ENCODE measurements at regions not wholly inside any gene's neighbourhood (a gene's known extent, or its start where the extent isn't known, plus 50 kb on each side); places are given as distances from the start of the nearest gene placed in this dataset.

DNA sequence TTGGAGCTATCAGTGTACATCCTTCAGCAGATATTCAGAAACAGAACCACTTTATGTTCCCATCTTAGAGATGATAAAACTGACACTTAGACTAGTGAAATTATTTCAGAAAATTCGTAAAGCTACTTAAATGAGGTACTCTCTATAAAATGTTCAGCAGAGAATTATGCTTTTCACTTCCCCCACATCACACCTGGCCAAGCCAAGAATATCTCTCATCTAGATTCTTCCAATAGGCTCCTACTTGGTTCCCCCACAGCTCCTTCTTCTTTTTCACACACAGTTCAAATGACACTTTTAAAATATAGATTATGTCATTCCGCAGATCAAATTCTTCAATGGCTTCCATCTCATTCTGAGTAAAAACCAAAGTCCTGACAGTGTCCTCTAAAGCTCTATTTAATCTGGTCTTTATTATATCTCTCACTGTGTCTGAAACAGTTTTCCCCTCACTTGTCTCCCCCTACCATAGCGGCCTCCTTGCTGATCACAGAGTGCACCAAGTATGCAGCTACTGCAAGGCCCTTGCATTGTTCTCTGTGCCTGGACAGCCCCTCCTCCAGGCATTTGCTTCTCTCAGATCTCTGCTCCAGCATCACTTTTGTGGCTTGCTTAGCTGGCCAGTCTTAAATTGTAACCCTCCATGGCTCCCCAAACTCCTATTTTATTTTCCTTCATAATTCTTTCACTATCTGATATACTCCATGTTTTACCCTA, 736.8 kb upstream of the USP15 start:
- H3K27ac ChIP-seq (ENCODE audit: low read depth, low read length): no peak overlapping the region
- WGBS (ENCODE audit: insufficient coverage): 72% methylated on average over 2 of the region's 3 CpGs
- H3K9me3 ChIP-seq (ENCODE audit: control insufficient read depth, insufficient read depth, low read length): no peaks in the 10 kb centered on the region
- H3K36me3 ChIP-seq (ENCODE audit: control insufficient read depth, insufficient read depth, low read length): no peaks in the 10 kb centered on the region
- DNase-seq (ENCODE audit: low read depth in 4 of 6, low spot score in 6 of 6): no peak
- H3K4me1 ChIP-seq (ENCODE audit: control insufficient read depth, insufficient read depth, low read length): no peaks in the 10 kb centered on the region
- H3K27me3 ChIP-seq (ENCODE audit: control insufficient read depth, insufficient read depth, low read length): no peaks in the 10 kb centered on the region
- no peak overlapping the region for H3K4me3 ChIP-seq (ENCODE audit: low read depth, low read length)

DNA sequence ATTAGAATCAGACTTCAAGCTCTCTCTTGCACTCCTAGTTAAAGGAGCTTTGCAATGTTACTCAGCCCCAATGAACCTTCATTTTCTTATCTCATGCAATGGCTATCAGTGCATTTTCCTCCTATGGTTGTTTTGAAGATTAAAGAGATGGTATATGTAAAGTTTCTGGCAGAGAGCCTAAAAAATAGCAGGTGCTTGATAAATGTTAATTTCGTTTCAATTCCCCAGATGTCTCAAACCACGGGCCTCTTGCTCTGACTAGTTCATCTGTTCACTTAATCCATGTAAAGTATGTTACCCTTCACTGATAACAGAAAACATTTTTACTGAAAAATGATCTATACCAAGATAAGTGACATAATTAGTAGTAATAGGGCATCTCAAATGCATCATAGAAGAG, 735.4 kb upstream of the USP15 start:
- H3K9me3 ChIP-seq (ENCODE audit: control insufficient read depth, insufficient read depth, low read length): no peaks in the 10 kb centered on the region
- H3K27me3 ChIP-seq (ENCODE audit: control insufficient read depth, insufficient read depth, low read length): no peaks in the 10 kb centered on the region
- no peak overlapping the region for H3K27ac ChIP-seq (ENCODE audit: low read depth, low read length)
- H3K4me1 ChIP-seq (ENCODE audit: control insufficient read depth, insufficient read depth, low read length): no peaks in the 10 kb centered on the region
- DNase-seq (ENCODE audit: low read depth in 4 of 6, low spot score in 6 of 6): no peak
- no peaks in the 10 kb centered on the region for H3K36me3 ChIP-seq (ENCODE audit: control insufficient read depth, insufficient read depth, low read length)
- WGBS (ENCODE audit: insufficient coverage): no CpG with 5 or more reads among the region's 2 CpGs
- H3K4me3 ChIP-seq (ENCODE audit: low read depth, low read length): no peak overlapping the region

- H3K4me1 ChIP-seq (ENCODE audit: control insufficient read depth, insufficient read depth, low read length): no peaks in the 10 kb centered on the region
- no peaks in the 10 kb centered on the region for H3K9me3 ChIP-seq (ENCODE audit: control insufficient read depth, insufficient read depth, low read length)
- DNase-seq (ENCODE audit: low read depth in 4 of 6, low spot score in 6 of 6): no peak
- H3K27ac ChIP-seq (ENCODE audit: low read depth, low read length): no peak overlapping the region
- no peaks in the 10 kb centered on the region for H3K36me3 ChIP-seq (ENCODE audit: control insufficient read depth, insufficient read depth, low read length)
- no peaks in the 10 kb centered on the region for H3K27me3 ChIP-seq (ENCODE audit: control insufficient read depth, insufficient read depth, low read length)
- no peak overlapping the region for H3K4me3 ChIP-seq (ENCODE audit: low read depth, low read length)
- 100% methylated on average over 2 of the region's 3 CpGs for WGBS (ENCODE audit: insufficient coverage)
Observed at GRCh38 chr12:61525331-61525730, 734.9 kb upstream of the USP15 start.

- no peaks in the 10 kb centered on the region for H3K36me3 ChIP-seq (ENCODE audit: control insufficient read depth, insufficient read depth, low read length)
- no peak overlapping the region for H3K27ac ChIP-seq (ENCODE audit: low read depth, low read length)
- H3K27me3 ChIP-seq (ENCODE audit: control insufficient read depth, insufficient read depth, low read length): no peaks in the 10 kb centered on the region
- no peaks in the 10 kb centered on the region for H3K4me1 ChIP-seq (ENCODE audit: control insufficient read depth, insufficient read depth, low read length)
- DNase-seq (ENCODE audit: low read depth in 4 of 6, low spot score in 6 of 6): no peak
- H3K9me3 ChIP-seq (ENCODE audit: control insufficient read depth, insufficient read depth, low read length): no peaks in the 10 kb centered on the region
- no peak overlapping the region for H3K4me3 ChIP-seq (ENCODE audit: low read depth, low read length)
Observed at GRCh38 chr12:61530456-61530855, 729.7 kb upstream of the USP15 start.

DNA sequence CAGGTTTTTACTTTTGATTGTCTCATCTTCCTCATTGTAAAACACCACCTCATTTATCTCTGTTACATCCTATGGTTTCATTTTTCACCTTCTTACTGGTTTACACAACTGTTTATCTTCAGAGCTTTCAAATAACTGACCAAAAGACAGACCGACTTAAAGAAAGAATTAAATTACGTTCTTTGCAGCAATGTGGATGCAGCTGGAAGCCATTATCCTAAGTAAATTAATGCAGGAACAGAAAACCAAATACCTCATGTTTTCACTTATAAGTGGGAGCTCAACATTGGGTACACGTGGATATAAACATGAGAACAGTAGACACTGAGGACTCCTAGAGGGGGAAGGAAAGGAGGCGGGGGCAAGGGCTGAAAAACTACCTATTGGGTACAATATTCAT, 729.0 kb upstream of the USP15 start:
- no peak for DNase-seq (ENCODE audit: low read depth in 4 of 6, low spot score in 6 of 6)
- no CpG with 5 or more reads among the region's 4 CpGs for WGBS (ENCODE audit: insufficient coverage)
- H3K27me3 ChIP-seq (ENCODE audit: control insufficient read depth, insufficient read depth, low read length): no peaks in the 10 kb centered on the region
- H3K4me1 ChIP-seq (ENCODE audit: control insufficient read depth, insufficient read depth, low read length): no peaks in the 10 kb centered on the region
- H3K36me3 ChIP-seq (ENCODE audit: control insufficient read depth, insufficient read depth, low read length): no peaks in the 10 kb centered on the region
- no peak overlapping the region for H3K4me3 ChIP-seq (ENCODE audit: low read depth, low read length)
- no peaks in the 10 kb centered on the region for H3K9me3 ChIP-seq (ENCODE audit: control insufficient read depth, insufficient read depth, low read length)
- no peak overlapping the region for H3K27ac ChIP-seq (ENCODE audit: low read depth, low read length)

GRCh38 chr12:61536117-61536516, 724.1 kb upstream of the USP15 start:
- no peaks in the 10 kb centered on the region for H3K9me3 ChIP-seq (ENCODE audit: control insufficient read depth, insufficient read depth, low read length)
- no peaks in the 10 kb centered on the region for H3K36me3 ChIP-seq (ENCODE audit: control insufficient read depth, insufficient read depth, low read length)
- no peak overlapping the region for H3K4me3 ChIP-seq (ENCODE audit: low read depth, low read length)
- 100% methylated on average over 1 of the region's 3 CpGs for WGBS (ENCODE audit: insufficient coverage)
- no peaks in the 10 kb centered on the region for H3K4me1 ChIP-seq (ENCODE audit: control insufficient read depth, insufficient read depth, low read length)
- no peak for DNase-seq (ENCODE audit: low read depth in 4 of 6, low spot score in 6 of 6)
- no peaks in the 10 kb centered on the region for H3K27me3 ChIP-seq (ENCODE audit: control insufficient read depth, insufficient read depth, low read length)
- no peak overlapping the region for H3K27ac ChIP-seq (ENCODE audit: low read depth, low read length)

DNA sequence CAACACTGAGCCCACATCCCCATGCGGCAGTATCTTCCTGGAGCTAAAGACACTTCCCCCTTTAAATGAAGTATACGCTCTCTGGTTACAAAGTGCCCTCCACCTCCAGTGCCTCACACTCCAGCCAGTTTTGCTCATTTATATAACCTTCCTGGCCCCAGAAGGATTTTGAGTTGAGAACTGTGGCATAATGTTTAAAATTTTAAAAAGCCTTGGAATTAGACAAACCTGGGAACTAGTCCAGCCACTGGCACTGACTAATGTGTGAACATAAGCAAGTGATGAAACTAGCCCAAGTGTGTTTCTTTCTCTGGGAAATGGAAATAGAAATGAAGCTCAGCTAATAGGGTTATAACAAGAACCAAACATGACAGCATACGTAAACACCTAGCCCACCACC, 723.7 kb upstream of the USP15 start:
- H3K4me3 ChIP-seq (ENCODE audit: low read depth, low read length): no peak overlapping the region
- no peaks in the 10 kb centered on the region for H3K9me3 ChIP-seq (ENCODE audit: control insufficient read depth, insufficient read depth, low read length)
- H3K4me1 ChIP-seq (ENCODE audit: control insufficient read depth, insufficient read depth, low read length): no peaks in the 10 kb centered on the region
- H3K27ac ChIP-seq (ENCODE audit: low read depth, low read length): no peak overlapping the region
- 100% methylated on average over 1 of the region's 3 CpGs for WGBS (ENCODE audit: insufficient coverage)
- H3K36me3 ChIP-seq (ENCODE audit: control insufficient read depth, insufficient read depth, low read length): no peaks in the 10 kb centered on the region
- H3K27me3 ChIP-seq (ENCODE audit: control insufficient read depth, insufficient read depth, low read length): no peaks in the 10 kb centered on the region
- DNase-seq (ENCODE audit: low read depth in 4 of 6, low spot score in 6 of 6): peak in 2 of 6 donors; percentile 12 to 95

- Histone ChIP-seq H3K36me3 (ENCODE audit: control insufficient read depth, insufficient read depth, low read length) (no peaks in the 10 kb centered on the region), H3K9me3 (ENCODE audit: control insufficient read depth, insufficient read depth, low read length) (no peaks in the 10 kb centered on the region), H3K4me1 (ENCODE audit: control insufficient read depth, insufficient read depth, low read length) (no peaks in the 10 kb centered on the region), H3K4me3 (ENCODE audit: low read depth, low read length) (no peak overlapping the region), H3K27ac (ENCODE audit: low read depth, low read length) (no peak overlapping the region), H3K27me3 (ENCODE audit: control insufficient read depth, insufficient read depth, low read length) (no peaks in the 10 kb centered on the region)
- no CpG with 5 or more reads among the region's 2 CpGs for WGBS (ENCODE audit: insufficient coverage)
- no peak for DNase-seq (ENCODE audit: low read depth in 4 of 6, low spot score in 6 of 6)
Observed at GRCh38 chr12:61538951-61539350, 721.3 kb upstream of the USP15 start.

GRCh38 chr12:61542551-61542950, 717.7 kb upstream of the USP15 start:
- H3K9me3 ChIP-seq (ENCODE audit: control insufficient read depth, insufficient read depth, low read length): no peaks in the 10 kb centered on the region
- no peaks in the 10 kb centered on the region for H3K4me1 ChIP-seq (ENCODE audit: control insufficient read depth, insufficient read depth, low read length)
- 73% methylated on average over 2 of the region's 3 CpGs for WGBS (ENCODE audit: insufficient coverage)
- no peaks in the 10 kb centered on the region for H3K36me3 ChIP-seq (ENCODE audit: control insufficient read depth, insufficient read depth, low read length)
- DNase-seq (ENCODE audit: low read depth in 4 of 6, low spot score in 6 of 6): no peak
- H3K27ac ChIP-seq (ENCODE audit: low read depth, low read length): no peak overlapping the region
- no peak overlapping the region for H3K4me3 ChIP-seq (ENCODE audit: low read depth, low read length)
- no peaks in the 10 kb centered on the region for H3K27me3 ChIP-seq (ENCODE audit: control insufficient read depth, insufficient read depth, low read length)

DNA sequence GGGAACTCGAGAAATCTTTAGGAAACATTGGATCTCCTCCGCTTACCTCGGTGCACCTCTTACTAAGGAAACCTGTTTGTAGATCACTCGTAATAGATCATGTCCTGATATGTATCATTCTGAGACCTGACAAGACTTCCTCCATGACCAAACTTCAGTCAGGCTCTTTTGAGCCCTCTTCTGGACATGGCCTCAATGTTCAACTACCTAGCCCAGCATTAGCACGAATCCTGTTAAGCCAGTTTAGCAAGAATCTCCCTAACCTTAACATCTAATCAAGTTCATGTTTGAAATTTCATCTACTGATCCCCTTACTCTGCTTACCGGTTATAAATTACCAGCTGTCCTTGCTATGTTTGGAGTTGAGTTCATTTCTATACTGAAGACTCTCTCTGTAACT, 713.9 kb upstream of the USP15 start:
- DNase-seq (ENCODE audit: low read depth in 4 of 6, low spot score in 6 of 6): no peak
- Histone ChIP-seq H3K4me1 (ENCODE audit: control insufficient read depth, insufficient read depth, low read length) (no peaks in the 10 kb centered on the region), H3K4me3 (ENCODE audit: low read depth, low read length) (no peak overlapping the region), H3K9me3 (ENCODE audit: control insufficient read depth, insufficient read depth, low read length) (no peaks in the 10 kb centered on the region), H3K36me3 (ENCODE audit: control insufficient read depth, insufficient read depth, low read length) (no peaks in the 10 kb centered on the region), H3K27me3 (ENCODE audit: control insufficient read depth, insufficient read depth, low read length) (no peaks in the 10 kb centered on the region), H3K27ac (ENCODE audit: low read depth, low read length) (no peak overlapping the region)
- WGBS (ENCODE audit: insufficient coverage): 92% methylated on average over 5 of the region's 6 CpGs
